ENCODE measurements at regions not wholly inside any gene's neighbourhood (a gene's known extent, or its start where the extent isn't known, plus 50 kb on each side); places are given as distances from the start of the nearest gene placed in this dataset.

GRCh38 chr1:88499671-88500070 lies 184.4 kb upstream of the PKN2 start:
- H3K4me3 Mint-ChIP-seq: no peak overlapping the region
- H3K36me3 Mint-ChIP-seq (ENCODE audit: low read depth): no peaks in the 10 kb centered on the region
- no peak for DNase-seq (ENCODE audit: low read depth, low spot score)
- no peaks in the 10 kb centered on the region for H3K4me1 Mint-ChIP-seq
- no peak for TF ChIP-seq CTCF (conservative IDR thresholded peaks at IDR 0.05)
- no peaks in the 10 kb centered on the region for H3K27me3 Mint-ChIP-seq (ENCODE audit: low read depth)
- no peak overlapping the region for H3K27ac Mint-ChIP-seq (ENCODE audit: unreplicated experiment)
- no peaks in the 10 kb centered on the region for H3K9me3 Mint-ChIP-seq

- no peak for DNase-seq (ENCODE audit: low read depth, low spot score)
- Mint-ChIP-seq H3K27ac (ENCODE audit: unreplicated experiment) (no peak overlapping the region), H3K4me3 (no peak overlapping the region), H3K9me3 (no peaks in the 10 kb centered on the region), H3K36me3 (ENCODE audit: low read depth) (no peaks in the 10 kb centered on the region), H3K27me3 (ENCODE audit: low read depth) (no peaks in the 10 kb centered on the region), H3K4me1 (no peaks in the 10 kb centered on the region)
- TF ChIP-seq CTCF (conservative IDR thresholded peaks at IDR 0.05): no peak
These were observed 181.2 kb upstream of the PKN2 start for GRCh38 chr1:88502886-88503285.

- Mint-ChIP-seq H3K36me3 (ENCODE audit: low read depth) (no peaks in the 10 kb centered on the region), H3K27me3 (ENCODE audit: low read depth) (no peaks in the 10 kb centered on the region), H3K27ac (ENCODE audit: unreplicated experiment) (no peak overlapping the region), H3K4me3 (no peak overlapping the region), H3K4me1 (no peaks in the 10 kb centered on the region), H3K9me3 (no peaks in the 10 kb centered on the region)
- DNase-seq (ENCODE audit: low read depth, low spot score): no peak
- TF ChIP-seq CTCF (conservative IDR thresholded peaks at IDR 0.05): no peak
These were observed 180.4 kb upstream of the PKN2 start for GRCh38 chr1:88503646-88504045.

GRCh38 chr1:88504601-88505000 lies 179.5 kb upstream of the PKN2 start:
- no peaks in the 10 kb centered on the region for H3K27me3 Mint-ChIP-seq (ENCODE audit: low read depth)
- TF ChIP-seq CTCF (conservative IDR thresholded peaks at IDR 0.05): no peak
- H3K4me1 Mint-ChIP-seq: no peaks in the 10 kb centered on the region
- no peaks in the 10 kb centered on the region for H3K36me3 Mint-ChIP-seq (ENCODE audit: low read depth)
- DNase-seq (ENCODE audit: low read depth, low spot score): no peak
- no peak overlapping the region for H3K27ac Mint-ChIP-seq (ENCODE audit: unreplicated experiment)
- H3K4me3 Mint-ChIP-seq: no peak overlapping the region
- no peaks in the 10 kb centered on the region for H3K9me3 Mint-ChIP-seq

- no peak overlapping the region for H3K4me3 Mint-ChIP-seq
These were observed 174.7 kb upstream of the PKN2 start for GRCh38 chr1:88509379-88509778.

More at GRCh38 chr1:88509379-88509778, 174.7 kb upstream of the PKN2 start:
- TF ChIP-seq CTCF (conservative IDR thresholded peaks at IDR 0.05): no peak
- Mint-ChIP-seq H3K9me3 (no peaks in the 10 kb centered on the region), H3K4me1 (no peaks in the 10 kb centered on the region), H3K27ac (ENCODE audit: unreplicated experiment) (no peak overlapping the region), H3K27me3 (ENCODE audit: low read depth) (no peaks in the 10 kb centered on the region), H3K36me3 (ENCODE audit: low read depth) (no peaks in the 10 kb centered on the region)
- DNase-seq (ENCODE audit: low read depth, low spot score): no peak
